Mesothelial cell of epicardium (in vitro differentiated cells): ENCODE measurements at regions not wholly inside any gene's neighbourhood (a gene's known extent, or its start where the extent isn't known, plus 50 kb on each side); places are given as distances from the start of the nearest gene placed in this dataset.
"Not testable (repeated sequence)": the region's sequence is repeated elsewhere in the genome, so short reads cannot be mapped to it uniquely, and the experiment has no call there.

Experiments
- DNase-seq, 2 experiments: peaks; one replicate each; pipeline ENCODE4 v3.0.0; 2021; ENCODE audit warnings: low spot score in 2 of 2; ENCODE audit not compliant: unreplicated experiment in 2 of 2
- H3K27ac Mint-ChIP-seq: 2 replicates; pipeline ENCODE4 v1.8.0; 2021; ENCODE audit warnings: mixed read lengths
- H3K27me3 Mint-ChIP-seq: 2 replicates; pipeline ENCODE4 v1.8.0; 2021; ENCODE audit warnings: low read depth, mixed read lengths
- H3K36me3 Mint-ChIP-seq: 2 replicates; pipeline ENCODE4 v1.8.0; 2021; ENCODE audit warnings: mixed read lengths
- H3K4me1 Mint-ChIP-seq: 2 replicates; pipeline ENCODE4 v1.8.0; 2021; ENCODE audit warnings: mixed read lengths
- H3K4me3 Mint-ChIP-seq: 2 replicates; pipeline ENCODE4 v1.8.0; 2021; ENCODE audit warnings: mild to moderate bottlenecking, moderate library complexity, mixed read lengths
- H3K9me3 Mint-ChIP-seq: 2 replicates; pipeline ENCODE4 v1.8.0; 2021; ENCODE audit warnings: mixed read lengths
- CTCF ChIP-seq: fragments of 200-600 bp; sonication (generic); IDR thresholded peaks from one replicate; pipeline ENCODE4 v1.5.0; 2021; ENCODE audit warnings: antibody characterized with exemption; ENCODE audit not compliant: unreplicated experiment

- no peaks in the 10 kb centered on the region for H3K27me3 Mint-ChIP-seq
- no peak overlapping the region for H3K4me3 Mint-ChIP-seq
- H3K27ac Mint-ChIP-seq = no peak overlapping the region
- no peak for TF ChIP-seq CTCF
- no peaks in the 10 kb centered on the region for H3K4me1 Mint-ChIP-seq
- H3K9me3 Mint-ChIP-seq = peaks cover 30% of the 10 kb centered on the region
- H3K36me3 Mint-ChIP-seq = no peaks in the 10 kb centered on the region
- no peak for DNase-seq
Observed at GRCh38 chr7:125423458-125424155, 494.0 kb upstream of the POT1 start.

- not testable (repeated sequence) for H3K4me1 Mint-ChIP-seq, DNase-seq, H3K36me3 Mint-ChIP-seq, H3K27me3 Mint-ChIP-seq, H3K4me3 Mint-ChIP-seq, H3K27ac Mint-ChIP-seq
- peaks cover 35% of the 10 kb centered on the region for H3K9me3 Mint-ChIP-seq
Observed at GRCh38 chr7:125421407-125421806, 491.8 kb upstream of the POT1 start.

GRCh38 chr7:125412890-125413665 is 483.5 kb upstream of the POT1 start:
- TF ChIP-seq CTCF = no peak
- Mint-ChIP-seq H3K4me1 (no peaks in the 10 kb centered on the region), H3K36me3 (no peaks in the 10 kb centered on the region), H3K4me3 (no peak overlapping the region), H3K9me3 (peaks cover 5% of the 10 kb centered on the region), H3K27ac (no peak overlapping the region), H3K27me3 (no peaks in the 10 kb centered on the region)
- DNase-seq = no peak

- H3K27me3 Mint-ChIP-seq = no peaks in the 10 kb centered on the region
- no peak overlapping the region for H3K27ac Mint-ChIP-seq
- no peaks in the 10 kb centered on the region for H3K36me3 Mint-ChIP-seq
- no peak overlapping the region for H3K4me3 Mint-ChIP-seq
- peaks cover 5% of the 10 kb centered on the region for H3K9me3 Mint-ChIP-seq
- H3K4me1 Mint-ChIP-seq = no peaks in the 10 kb centered on the region
- TF ChIP-seq CTCF = no peak
- DNase-seq = no peak
Observed at GRCh38 chr7:125409921-125410320, 480.3 kb upstream of the POT1 start.

- TF ChIP-seq CTCF = no peak
- no peak overlapping the region for H3K27ac Mint-ChIP-seq
Observed at GRCh38 chr7:125406111-125406510, 476.5 kb upstream of the POT1 start.

GRCh38 chr7:125399408-125399807 is 469.8 kb upstream of the POT1 start:
- Mint-ChIP-seq H3K4me3 (no peak overlapping the region), H3K27ac (no peak overlapping the region), H3K27me3 (no peaks in the 10 kb centered on the region)

More at GRCh38 chr7:125406111-125406510, 476.5 kb upstream of the POT1 start:
- no peaks in the 10 kb centered on the region for H3K4me1 Mint-ChIP-seq
- no peak overlapping the region for H3K4me3 Mint-ChIP-seq
- DNase-seq = no peak
- H3K36me3 Mint-ChIP-seq = no peaks in the 10 kb centered on the region
- H3K27me3 Mint-ChIP-seq = no peaks in the 10 kb centered on the region
- peaks cover 4% of the 10 kb centered on the region for H3K9me3 Mint-ChIP-seq

More at GRCh38 chr7:125399408-125399807, 469.8 kb upstream of the POT1 start:
- H3K36me3 Mint-ChIP-seq = no peaks in the 10 kb centered on the region
- H3K4me1 Mint-ChIP-seq = no peaks in the 10 kb centered on the region
- H3K9me3 Mint-ChIP-seq = peaks cover 7% of the 10 kb centered on the region
- no peak for TF ChIP-seq CTCF
- DNase-seq = no peak
